LHCN-M2 (cell line): ENCODE measurements at regions not wholly inside any gene's neighbourhood (a gene's known extent, or its start where the extent isn't known, plus 50 kb on each side); places are given as distances from the start of the nearest gene placed in this dataset.
A peak's percentile ranks its signal among the peaks of the same experiment; 100 is the strongest.

Source experiments
- DNase-seq: peaks from one replicate; pipeline ENCODE4 v3.0.0-alpha.2; 2012; ENCODE audit warnings: low read depth

- no peak for DNase-seq
Measured at GRCh38 chr10:33126742-33127141, 168.7 kb upstream of the ITGB1 start.

GRCh38 chr10:33125522-33126517 lies 167.8 kb upstream of the ITGB1 start:
- DNase-seq, result no peak

- no peak for DNase-seq
Measured at GRCh38 chr10:33125111-33125510, 167.1 kb upstream of the ITGB1 start.

- no peak for DNase-seq
Measured at GRCh38 chr10:33123680-33124079, 165.7 kb upstream of the ITGB1 start.

- DNase-seq, result peak; percentile 59
Measured at GRCh38 chr10:33122014-33122809, 164.2 kb upstream of the ITGB1 start.

- DNase-seq, result no peak
Measured at GRCh38 chr10:33120700-33121099, 162.7 kb upstream of the ITGB1 start.

GRCh38 chr10:33120275-33120674 lies 162.2 kb upstream of the ITGB1 start:
- no peak for DNase-seq

GRCh38 chr10:33117816-33118215 lies 159.8 kb upstream of the ITGB1 start:
- DNase-seq, result no peak

- no peak for DNase-seq
Measured at GRCh38 chr10:33117230-33117629, 159.2 kb upstream of the ITGB1 start.

- DNase-seq, result peak; percentile 62
Measured at GRCh38 chr10:33115738-33116719, 158.0 kb upstream of the ITGB1 start.

- peak; percentile 84 for DNase-seq
Measured at GRCh38 chr10:33114451-33114952, 156.5 kb upstream of the ITGB1 start.

- peak; percentile 93 for DNase-seq
Measured at GRCh38 chr10:33113466-33113865, 155.4 kb upstream of the ITGB1 start.

GRCh38 chr10:33112831-33113455 lies 154.9 kb upstream of the ITGB1 start:
- peak; percentile 61 for DNase-seq

- no peak for DNase-seq
Measured at GRCh38 chr10:33111488-33112051, 153.5 kb upstream of the ITGB1 start.

GRCh38 chr10:33109788-33110469 lies 151.9 kb upstream of the ITGB1 start:
- no peak for DNase-seq

GRCh38 chr10:33109384-33109783 lies 151.4 kb upstream of the ITGB1 start:
- DNase-seq, result no peak

GRCh38 chr10:33107953-33108352 lies 149.9 kb upstream of the ITGB1 start:
- DNase-seq, result no peak

GRCh38 chr10:33106767-33107166 lies 148.7 kb upstream of the ITGB1 start:
- no peak for DNase-seq

- no peak for DNase-seq
Measured at GRCh38 chr10:33103863-33104379, 145.9 kb upstream of the ITGB1 start.
